H1 (cell line): ENCODE measurements at regions not wholly inside any gene's neighbourhood (a gene's known extent, or its start where the extent isn't known, plus 50 kb on each side); places are given as distances from the start of the nearest gene placed in this dataset.

Experiments used
- ATF2 ChIP-seq: IDR thresholded peaks from 2 replicates; pipeline ENCODE4 v1.6.1; 2012; ENCODE audit warnings: low read length, inconsistent platforms
- POLR2A ChIP-seq, 2 experiments: IDR thresholded peaks; 1 replicate in 1 of 2; 2 replicates in 1 of 2; pipeline ENCODE4 v1.6.1; 2011; ENCODE audit warnings: low read depth in 2 of 2, low read length in 2 of 2, mild to moderate bottlenecking in 2 of 2; ENCODE audit errors: control extremely low read depth in 1 of 2

DNA sequence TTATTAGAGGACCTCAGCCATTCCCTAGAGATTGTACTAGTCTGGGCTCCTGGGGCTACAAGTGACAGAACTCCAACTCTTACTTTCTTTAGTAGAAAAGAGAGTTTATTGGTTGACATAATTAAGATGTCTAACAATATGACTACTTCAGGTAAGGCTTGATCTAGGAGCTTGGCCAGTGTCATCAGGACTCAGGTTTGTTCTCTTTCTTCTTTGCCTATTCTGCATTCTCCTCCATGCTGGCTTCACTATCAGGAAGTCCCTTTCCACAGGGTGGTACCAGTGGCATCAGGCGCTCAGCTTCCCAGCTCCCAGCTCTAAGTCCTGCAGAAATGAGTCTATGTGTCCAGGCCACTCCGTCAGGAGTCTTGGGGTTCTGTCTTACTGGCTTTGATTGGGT is 286.1 kb upstream of the EEF2KMT start (continued):
- TF ChIP-seq ATF2 (no peak), POLR2A (IDR thresholded peaks at IDR 0.05; ENCODE audit: control extremely low read depth in 1 of 2, low read depth in 2 of 2, low read length in 2 of 2) (no peak)
- TF ChIP-seq, all 59 proteins: peak for 0
